ENCODE measurements at regions not wholly inside any gene's neighbourhood (a gene's known extent, or its start where the extent isn't known, plus 50 kb on each side); places are given as distances from the start of the nearest gene placed in this dataset.

- TF ChIP-seq CTCF (IDR thresholded peaks at IDR 0.05; ENCODE audit: low read depth, low read length, missing input control) (no peak), MAX (IDR thresholded peaks at IDR 0.05) (no peak), RAD21 (IDR thresholded peaks at IDR 0.05) (no peak), ZBTB33 (IDR thresholded peaks at IDR 0.05) (no peak), ATF3 (IDR thresholded peaks at IDR 0.05) (no peak), REST (IDR thresholded peaks at IDR 0.05) (no peak), TAF1 (conservative IDR thresholded peaks at IDR 0.05) (no peak), JUND (IDR thresholded peaks at IDR 0.05) (no peak)
These were observed 363.3 kb upstream of the F9 start for GRCh38 chrX:139167282-139167681.
